Loucy (cell line): ENCODE measurements at regions not wholly inside any gene's neighbourhood (a gene's known extent, or its start where the extent isn't known, plus 50 kb on each side); places are given as distances from the start of the nearest gene placed in this dataset.

ENCODE experiments used
- CTCF ChIP-seq: fragments of 200-600 bp; sonication (generic); conservative IDR thresholded peaks from 2 replicates; pipeline ENCODE4 v1.5.1; 2014; ENCODE audit warnings: mild to moderate bottlenecking, antibody characterized with exemption, low read length
- EZH2phosphoT487 ChIP-seq: fragments of 200-600 bp; IDR thresholded peaks from 2 replicates; pipeline ENCODE4 v1.6.1; 2018; ENCODE audit warnings: antibody characterized with exemption, mild to moderate bottlenecking, moderate library complexity, borderline replicate concordance

GRCh38 chr18:27711382-27711781 lies 465.5 kb downstream of the CDH2 start:
- TF ChIP-seq CTCF (no peak), EZH2phosphoT487 (no peak)
